H1 (cell line): ENCODE measurements at regions not wholly inside any gene's neighbourhood (a gene's known extent, or its start where the extent isn't known, plus 50 kb on each side); places are given as distances from the start of the nearest gene placed in this dataset.

ENCODE experiments used
- EGR1 ChIP-seq: IDR thresholded peaks from 2 replicates; pipeline ENCODE4 v1.6.1; 2011; ENCODE audit warnings: low read depth, low read length, borderline replicate concordance
- EP300 ChIP-seq, 2 experiments: IDR thresholded peaks; 1 replicate in 1 of 2; 2 replicates in 1 of 2; pipeline ENCODE4 v1.6.1; 2011 to 2012; ENCODE audit warnings: low read depth in 2 of 2, low read length in 2 of 2, mild to moderate bottlenecking in 2 of 2, borderline replicate concordance in 1 of 2, inconsistent platforms in 1 of 2, moderate library complexity in 1 of 2
- EZH2 ChIP-seq: fragments of 200-600 bp; sonication (generic); IDR thresholded peaks from 2 replicates; pipeline ENCODE4 v1.7.1; 2012; ENCODE audit warnings: low read depth, mild to moderate bottlenecking, moderate library complexity, low read length, inconsistent platforms; ENCODE audit not compliant: severe bottlenecking
- GABPA ChIP-seq: IDR thresholded peaks from 2 replicates; pipeline ENCODE4 v1.6.1; 2011; ENCODE audit warnings: mild to moderate bottlenecking, low read length, moderate library complexity, borderline replicate concordance; ENCODE audit not compliant: insufficient read depth
- YY1 ChIP-seq: IDR thresholded peaks from 2 replicates; pipeline ENCODE4 v1.6.1; 2011; ENCODE audit warnings: low read depth, mild to moderate bottlenecking, low read length
- ZNF274 ChIP-seq: IDR thresholded peaks from 2 replicates; pipeline ENCODE4 v1.7.0; 2012; ENCODE audit warnings: low read length, borderline replicate concordance; ENCODE audit errors: extremely low read depth
- TF ChIP-seq, protein P1 (sequence below), 3 experiments: IDR thresholded peaks; 1 replicate in 2 of 3; 2 replicates in 1 of 3; pipeline versions ENCODE4 v1.5.1 to v1.6.1; 2011; ENCODE audit warnings: low read length in 3 of 3, mild to moderate bottlenecking in 3 of 3, inconsistent platforms in 2 of 3, low read depth in 1 of 3, moderate library complexity in 1 of 3; ENCODE audit not compliant: insufficient read depth in 1 of 3; ENCODE audit errors: control extremely low read depth in 1 of 3

GRCh38 chr14:40115583-40115982 is 683.4 kb upstream of the FBXO33 start:
- TF ChIP-seq GABPA (no peak), YY1 (no peak), EGR1 (no peak), EP300 (IDR thresholded peaks at IDR 0.05; ENCODE audit: borderline replicate concordance in 1 of 2, low read depth in 2 of 2, low read length in 2 of 2) (no peak), EZH2 (no peak), ZNF274 (no peak)
- TF ChIP-seq, protein P1, sequence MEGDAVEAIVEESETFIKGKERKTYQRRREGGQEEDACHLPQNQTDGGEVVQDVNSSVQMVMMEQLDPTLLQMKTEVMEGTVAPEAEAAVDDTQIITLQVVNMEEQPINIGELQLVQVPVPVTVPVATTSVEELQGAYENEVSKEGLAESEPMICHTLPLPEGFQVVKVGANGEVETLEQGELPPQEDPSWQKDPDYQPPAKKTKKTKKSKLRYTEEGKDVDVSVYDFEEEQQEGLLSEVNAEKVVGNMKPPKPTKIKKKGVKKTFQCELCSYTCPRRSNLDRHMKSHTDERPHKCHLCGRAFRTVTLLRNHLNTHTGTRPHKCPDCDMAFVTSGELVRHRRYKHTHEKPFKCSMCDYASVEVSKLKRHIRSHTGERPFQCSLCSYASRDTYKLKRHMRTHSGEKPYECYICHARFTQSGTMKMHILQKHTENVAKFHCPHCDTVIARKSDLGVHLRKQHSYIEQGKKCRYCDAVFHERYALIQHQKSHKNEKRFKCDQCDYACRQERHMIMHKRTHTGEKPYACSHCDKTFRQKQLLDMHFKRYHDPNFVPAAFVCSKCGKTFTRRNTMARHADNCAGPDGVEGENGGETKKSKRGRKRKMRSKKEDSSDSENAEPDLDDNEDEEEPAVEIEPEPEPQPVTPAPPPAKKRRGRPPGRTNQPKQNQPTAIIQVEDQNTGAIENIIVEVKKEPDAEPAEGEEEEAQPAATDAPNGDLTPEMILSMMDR (IDR thresholded peaks at IDR 0.05; ENCODE audit: control extremely low read depth in 1 of 3, insufficient read depth in 1 of 3, low read depth in 1 of 3, low read length in 3 of 3): no peak
